Hematopoietic multipotent progenitor cell (in vitro differentiated cells): ENCODE measurements at regions not wholly inside any gene's neighbourhood (a gene's known extent, or its start where the extent isn't known, plus 50 kb on each side); places are given as distances from the start of the nearest gene placed in this dataset.
"Not testable (repeated sequence)": the region's sequence is repeated elsewhere in the genome, so short reads cannot be mapped to it uniquely, and the experiment has no call there.

Experiments used
- DNase-seq, 3 donors: peaks; one replicate each; pipeline ENCODE4 v3.0.0-alpha.2; 2011 to 2015; ENCODE audit warnings: low read depth in 2 of 3, low spot score in 2 of 3

- no peak for DNase-seq
Observed at GRCh38 chr12:23222801-23223200, 597.8 kb downstream of the ETNK1 start.

GRCh38 chr12:23228101-23228500 lies 603.1 kb downstream of the ETNK1 start:
- DNase-seq = no peak

- no peak for DNase-seq
Observed at GRCh38 chr12:23230899-23231298, 605.9 kb downstream of the ETNK1 start.

GRCh38 chr12:23236066-23236780 lies 611.3 kb downstream of the ETNK1 start:
- DNase-seq = no peak

- no peak for DNase-seq
Observed at GRCh38 chr12:23236811-23237210, 611.8 kb downstream of the ETNK1 start.

- no peak for DNase-seq
Observed at GRCh38 chr12:23238190-23238589, 613.2 kb downstream of the ETNK1 start.

- no peak for DNase-seq
Observed at GRCh38 chr12:23238957-23239356, 614.0 kb downstream of the ETNK1 start.

GRCh38 chr12:23245186-23245585 lies 620.2 kb downstream of the ETNK1 start:
- DNase-seq = no peak

GRCh38 chr12:23253191-23253590 lies 628.2 kb downstream of the ETNK1 start:
- DNase-seq = no peak

GRCh38 chr12:23253910-23254309 lies 628.9 kb downstream of the ETNK1 start:
- not testable (repeated sequence) for DNase-seq

GRCh38 chr12:23259558-23259957 lies 634.6 kb downstream of the ETNK1 start:
- no peak for DNase-seq

- DNase-seq = no peak
Observed at GRCh38 chr12:23262670-23263069, 637.7 kb downstream of the ETNK1 start.

GRCh38 chr12:23277831-23278230 lies 652.9 kb downstream of the ETNK1 start:
- no peak for DNase-seq

GRCh38 chr12:23281295-23281694 lies 656.3 kb downstream of the ETNK1 start:
- DNase-seq = no peak

- DNase-seq = no peak
Observed at GRCh38 chr12:23282701-23283100, 657.7 kb downstream of the ETNK1 start.

GRCh38 chr12:23285764-23286530 lies 661.0 kb downstream of the ETNK1 start:
- DNase-seq = not testable (repeated sequence)

- DNase-seq = no peak
Observed at GRCh38 chr12:23290627-23291330, 658.7 kb downstream of the SOX5 start.

- no peak for DNase-seq
Observed at GRCh38 chr12:23303220-23303619, 646.2 kb downstream of the SOX5 start.

- DNase-seq = no peak
Observed at GRCh38 chr12:23303821-23304220, 645.6 kb downstream of the SOX5 start.

GRCh38 chr12:23333938-23334337 lies 615.5 kb downstream of the SOX5 start:
- no peak for DNase-seq

GRCh38 chr12:23335593-23335992 lies 613.9 kb downstream of the SOX5 start:
- no peak for DNase-seq

GRCh38 chr12:23337213-23337612 lies 612.3 kb downstream of the SOX5 start:
- DNase-seq = no peak
